SK-N-SH (cell line): ENCODE measurements at regions not wholly inside any gene's neighbourhood (a gene's known extent, or its start where the extent isn't known, plus 50 kb on each side); places are given as distances from the start of the nearest gene placed in this dataset.

Experiments
- EP300 ChIP-seq, 2 experiments: IDR thresholded peaks; 2 replicates each; pipeline versions ENCODE4 v1.4.0 to v1.6.1; 2012; ENCODE audit warnings: borderline replicate concordance in 1 of 2, low read depth in 1 of 2, low read length in 1 of 2
- FOXM1 ChIP-seq: IDR thresholded peaks from 2 replicates; pipeline ENCODE4 v1.4.0; 2012; ENCODE audit warnings: low read depth, mild to moderate bottlenecking
- MXI1 ChIP-seq: IDR thresholded peaks from 2 replicates; pipeline ENCODE4 v1.6.1; 2012; ENCODE audit warnings: mild to moderate bottlenecking, low read depth, low read length, improper control_type of control experiment
- RCOR1 ChIP-seq: fragments of 150-350 bp; IDR thresholded peaks from 2 replicates; pipeline ENCODE4 v1.6.1; 2017; ENCODE audit warnings: antibody characterized with exemption, low read length
- SMC3 ChIP-seq: IDR thresholded peaks from 2 replicates; pipeline ENCODE4 v1.6.1; 2012; ENCODE audit warnings: low read depth, low read length, improper control_type of control experiment
- TF ChIP-seq, protein P1 (sequence below): IDR thresholded peaks from 2 replicates; pipeline ENCODE4; 2012
- TF ChIP-seq, protein P2 (sequence below): fragments of 200-600 bp; sonication (generic); IDR thresholded peaks from 2 replicates; pipeline ENCODE4 v1.6.1; 2017; ENCODE audit warnings: antibody characterized with exemption, mild to moderate bottlenecking, moderate library complexity
- TF ChIP-seq, protein P3 (sequence below): IDR thresholded peaks from 2 replicates; pipeline ENCODE4 v1.4.0; 2012; ENCODE audit warnings: low read depth
- TF ChIP-seq, protein P4 (sequence below): fragments of 150-350 bp; IDR thresholded peaks from 2 replicates; pipeline ENCODE4 v1.6.1; 2017; ENCODE audit warnings: antibody characterized with exemption, low read length, low read depth, borderline replicate concordance

DNA sequence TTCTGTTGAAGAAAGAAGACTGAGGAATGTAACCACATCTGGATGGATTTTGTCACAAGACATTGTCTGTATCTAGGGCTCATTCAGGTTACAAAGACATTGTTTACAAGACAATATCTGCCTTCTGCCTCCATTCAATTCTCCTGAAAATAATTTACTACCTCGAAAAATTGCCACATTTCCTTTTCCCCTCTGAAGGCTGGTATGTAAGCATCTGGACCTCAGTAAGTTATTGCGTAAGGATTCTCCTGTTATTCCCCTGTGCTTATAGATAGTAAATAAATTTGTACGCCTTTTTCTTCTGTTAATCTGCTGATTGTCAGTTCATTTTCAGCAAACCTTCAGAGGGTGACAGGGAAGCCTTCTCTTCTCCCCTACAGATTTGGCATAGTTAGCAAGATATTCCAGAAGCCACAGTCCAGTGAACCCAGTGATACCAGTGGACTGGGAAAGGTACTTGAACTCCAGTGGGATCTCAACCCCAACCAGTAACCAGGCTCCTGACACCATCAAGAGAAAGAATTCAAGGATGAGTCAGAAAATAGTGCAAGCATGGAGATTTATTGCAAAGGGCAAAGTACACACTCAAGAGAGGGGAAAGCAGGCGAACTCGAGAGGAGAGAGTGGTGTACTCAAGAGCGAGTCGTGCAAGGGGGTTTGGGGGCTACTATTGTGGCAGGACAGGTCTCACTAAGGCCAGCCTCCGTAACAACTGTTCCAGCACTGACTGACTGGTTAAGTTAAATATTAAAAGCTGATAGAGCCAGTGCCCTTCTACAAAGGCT, 706.9 kb upstream of the GHITM start:
- TF ChIP-seq, protein P1, sequence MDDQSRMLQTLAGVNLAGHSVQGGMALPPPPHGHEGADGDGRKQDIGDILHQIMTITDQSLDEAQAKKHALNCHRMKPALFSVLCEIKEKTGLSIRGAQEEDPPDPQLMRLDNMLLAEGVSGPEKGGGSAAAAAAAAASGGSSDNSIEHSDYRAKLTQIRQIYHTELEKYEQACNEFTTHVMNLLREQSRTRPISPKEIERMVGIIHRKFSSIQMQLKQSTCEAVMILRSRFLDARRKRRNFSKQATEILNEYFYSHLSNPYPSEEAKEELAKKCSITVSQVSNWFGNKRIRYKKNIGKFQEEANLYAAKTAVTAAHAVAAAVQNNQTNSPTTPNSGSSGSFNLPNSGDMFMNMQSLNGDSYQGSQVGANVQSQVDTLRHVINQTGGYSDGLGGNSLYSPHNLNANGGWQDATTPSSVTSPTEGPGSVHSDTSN = no peak
- TF ChIP-seq MXI1 (no peak), FOXM1 (no peak), SMC3 (no peak), EP300 (IDR thresholded peaks at IDR 0.05; ENCODE audit: borderline replicate concordance in 1 of 2, low read depth in 1 of 2, low read length in 1 of 2) (no peak), RCOR1 (no peak)
- TF ChIP-seq, protein P2, sequence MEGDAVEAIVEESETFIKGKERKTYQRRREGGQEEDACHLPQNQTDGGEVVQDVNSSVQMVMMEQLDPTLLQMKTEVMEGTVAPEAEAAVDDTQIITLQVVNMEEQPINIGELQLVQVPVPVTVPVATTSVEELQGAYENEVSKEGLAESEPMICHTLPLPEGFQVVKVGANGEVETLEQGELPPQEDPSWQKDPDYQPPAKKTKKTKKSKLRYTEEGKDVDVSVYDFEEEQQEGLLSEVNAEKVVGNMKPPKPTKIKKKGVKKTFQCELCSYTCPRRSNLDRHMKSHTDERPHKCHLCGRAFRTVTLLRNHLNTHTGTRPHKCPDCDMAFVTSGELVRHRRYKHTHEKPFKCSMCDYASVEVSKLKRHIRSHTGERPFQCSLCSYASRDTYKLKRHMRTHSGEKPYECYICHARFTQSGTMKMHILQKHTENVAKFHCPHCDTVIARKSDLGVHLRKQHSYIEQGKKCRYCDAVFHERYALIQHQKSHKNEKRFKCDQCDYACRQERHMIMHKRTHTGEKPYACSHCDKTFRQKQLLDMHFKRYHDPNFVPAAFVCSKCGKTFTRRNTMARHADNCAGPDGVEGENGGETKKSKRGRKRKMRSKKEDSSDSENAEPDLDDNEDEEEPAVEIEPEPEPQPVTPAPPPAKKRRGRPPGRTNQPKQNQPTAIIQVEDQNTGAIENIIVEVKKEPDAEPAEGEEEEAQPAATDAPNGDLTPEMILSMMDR = no peak
- TF ChIP-seq, protein P3, sequence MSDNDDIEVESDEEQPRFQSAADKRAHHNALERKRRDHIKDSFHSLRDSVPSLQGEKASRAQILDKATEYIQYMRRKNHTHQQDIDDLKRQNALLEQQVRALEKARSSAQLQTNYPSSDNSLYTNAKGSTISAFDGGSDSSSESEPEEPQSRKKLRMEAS = no peak
- TF ChIP-seq, protein P4, sequence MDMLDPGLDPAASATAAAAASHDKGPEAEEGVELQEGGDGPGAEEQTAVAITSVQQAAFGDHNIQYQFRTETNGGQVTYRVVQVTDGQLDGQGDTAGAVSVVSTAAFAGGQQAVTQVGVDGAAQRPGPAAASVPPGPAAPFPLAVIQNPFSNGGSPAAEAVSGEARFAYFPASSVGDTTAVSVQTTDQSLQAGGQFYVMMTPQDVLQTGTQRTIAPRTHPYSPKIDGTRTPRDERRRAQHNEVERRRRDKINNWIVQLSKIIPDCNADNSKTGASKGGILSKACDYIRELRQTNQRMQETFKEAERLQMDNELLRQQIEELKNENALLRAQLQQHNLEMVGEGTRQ = no peak
